ENCODE measurements at regions not wholly inside any gene's neighbourhood (a gene's known extent, or its start where the extent isn't known, plus 50 kb on each side); places are given as distances from the start of the nearest gene placed in this dataset.

- ChIA-PET CTCF (no interaction called here), POLR2A (interaction anchor here (0.6 kb wide), 1 partner anchor 363 kb away, joined by 3 read pairs; no protein-coding TSS in a partner anchor)
- TF ChIP-seq SIN3A (IDR thresholded peaks at IDR 0.05; ENCODE audit: borderline replicate concordance, insufficient read depth, low read depth, low read length): no peak
- Histone ChIP-seq H3K4me1 (ENCODE audit: control insufficient read depth, insufficient read depth, low read length) (no peaks in the 10 kb centered on the region), H3K27me3 (ENCODE audit: control insufficient read depth, insufficient read depth, low read length) (no peaks in the 10 kb centered on the region), H3K36me3 (ENCODE audit: control insufficient read depth, insufficient read depth, low read length) (no peaks in the 10 kb centered on the region), H3K27ac (ENCODE audit: low read length) (no peak overlapping the region), H3K9me3 (ENCODE audit: control insufficient read depth, insufficient read depth, low read depth, low read length) (no peaks in the 10 kb centered on the region), H3K4me3 (ENCODE audit: low read depth in 2 of 2, low read length in 2 of 2) (no peak overlapping the region)
- no peak for ATAC-seq
- intact Hi-C loops (cut with micrococcal nuclease; ENCODE audit: unreplicated experiment) (no loop called here), in situ Hi-C loops (cut with HindIII; ENCODE audit: low pct_unique_long_range_greater_than_20kb, low sequenced_read_pairs) (no loop called here)
- no peak for DNase-seq (ENCODE audit: low read depth, low spot score)
- no TSS peak for BruUV-seq (replicated peaks)
These were observed 830.3 kb upstream of the NXPH2 start for GRCh38 chr2:139610512-139610911.

GRCh38 chr2:139609109-139609508, 828.9 kb upstream of the NXPH2 start:
- Histone ChIP-seq H3K4me3 (ENCODE audit: low read depth in 2 of 2, low read length in 2 of 2) (no peak overlapping the region), H3K9me3 (ENCODE audit: control insufficient read depth, insufficient read depth, low read depth, low read length) (no peaks in the 10 kb centered on the region), H3K36me3 (ENCODE audit: control insufficient read depth, insufficient read depth, low read length) (no peaks in the 10 kb centered on the region), H3K27me3 (ENCODE audit: control insufficient read depth, insufficient read depth, low read length) (no peaks in the 10 kb centered on the region), H3K27ac (ENCODE audit: low read length) (no peak overlapping the region), H3K4me1 (ENCODE audit: control insufficient read depth, insufficient read depth, low read length) (no peaks in the 10 kb centered on the region)
- intact Hi-C loops (cut with micrococcal nuclease; ENCODE audit: unreplicated experiment): no loop called here
- TF ChIP-seq POLR2AphosphoS5 (IDR thresholded peaks at IDR 0.05; ENCODE audit: low read depth, low read length) (no peak), TCF7L2 (IDR thresholded peaks at IDR 0.05; ENCODE audit: low read depth, low read length) (no peak), SIN3A (IDR thresholded peaks at IDR 0.05; ENCODE audit: borderline replicate concordance, insufficient read depth, low read depth, low read length) (no peak), REST (IDR thresholded peaks at IDR 0.05; ENCODE audit: insufficient read depth in 1 of 2, low read depth in 2 of 2, low read length in 1 of 2) (no peak)
- TF ChIP-seq, protein P1, sequence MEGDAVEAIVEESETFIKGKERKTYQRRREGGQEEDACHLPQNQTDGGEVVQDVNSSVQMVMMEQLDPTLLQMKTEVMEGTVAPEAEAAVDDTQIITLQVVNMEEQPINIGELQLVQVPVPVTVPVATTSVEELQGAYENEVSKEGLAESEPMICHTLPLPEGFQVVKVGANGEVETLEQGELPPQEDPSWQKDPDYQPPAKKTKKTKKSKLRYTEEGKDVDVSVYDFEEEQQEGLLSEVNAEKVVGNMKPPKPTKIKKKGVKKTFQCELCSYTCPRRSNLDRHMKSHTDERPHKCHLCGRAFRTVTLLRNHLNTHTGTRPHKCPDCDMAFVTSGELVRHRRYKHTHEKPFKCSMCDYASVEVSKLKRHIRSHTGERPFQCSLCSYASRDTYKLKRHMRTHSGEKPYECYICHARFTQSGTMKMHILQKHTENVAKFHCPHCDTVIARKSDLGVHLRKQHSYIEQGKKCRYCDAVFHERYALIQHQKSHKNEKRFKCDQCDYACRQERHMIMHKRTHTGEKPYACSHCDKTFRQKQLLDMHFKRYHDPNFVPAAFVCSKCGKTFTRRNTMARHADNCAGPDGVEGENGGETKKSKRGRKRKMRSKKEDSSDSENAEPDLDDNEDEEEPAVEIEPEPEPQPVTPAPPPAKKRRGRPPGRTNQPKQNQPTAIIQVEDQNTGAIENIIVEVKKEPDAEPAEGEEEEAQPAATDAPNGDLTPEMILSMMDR (IDR thresholded peaks at IDR 0.05): no peak
- POLR2A ChIA-PET: no interaction called here
- DNase-seq (ENCODE audit: low read depth, low spot score) (no peak), ATAC-seq (no peak)
- BruUV-seq (replicated peaks): no TSS peak
- CTCF ChIA-PET: no interaction called here
- in situ Hi-C loops (cut with HindIII; ENCODE audit: low pct_unique_long_range_greater_than_20kb, low sequenced_read_pairs): no loop called here

DNA sequence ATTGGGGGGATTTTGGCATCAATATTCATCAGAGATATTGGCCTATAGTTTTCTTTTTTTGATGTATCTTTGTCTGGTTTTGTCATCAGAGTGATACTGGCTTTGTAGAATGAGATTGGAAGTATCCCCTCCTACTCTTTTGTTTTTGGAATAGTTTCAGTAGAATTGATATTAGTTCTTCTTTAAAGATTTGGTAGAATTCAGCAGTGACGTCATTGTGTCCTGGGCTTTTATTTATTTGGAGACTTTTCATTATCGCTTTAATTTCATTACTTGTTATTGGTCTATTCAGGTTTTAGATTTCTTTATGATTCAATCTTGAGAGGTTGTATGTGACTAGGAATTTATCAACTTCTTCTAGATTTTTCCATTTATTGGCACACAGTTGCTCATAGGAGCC, 825.5 kb upstream of the NXPH2 start:
- POLR2A ChIA-PET: no interaction called here
- H3K4me3 ChIP-seq (ENCODE audit: low read depth in 2 of 2, low read length in 2 of 2): no peak overlapping the region
- no TSS peak for BruUV-seq (replicated peaks)
- no peak for DNase-seq (ENCODE audit: low read depth, low spot score)
- no peak overlapping the region for H3K27ac ChIP-seq (ENCODE audit: low read length)
- ATAC-seq: no peak
- no peaks in the 10 kb centered on the region for H3K36me3 ChIP-seq (ENCODE audit: control insufficient read depth, insufficient read depth, low read length)
- no peaks in the 10 kb centered on the region for H3K27me3 ChIP-seq (ENCODE audit: control insufficient read depth, insufficient read depth, low read length)
- no peaks in the 10 kb centered on the region for H3K4me1 ChIP-seq (ENCODE audit: control insufficient read depth, insufficient read depth, low read length)
- in situ Hi-C loops (cut with HindIII; ENCODE audit: low pct_unique_long_range_greater_than_20kb, low sequenced_read_pairs) (no loop called here), intact Hi-C loops (cut with micrococcal nuclease; ENCODE audit: unreplicated experiment) (no loop called here)
- TF ChIP-seq REST (IDR thresholded peaks at IDR 0.05; ENCODE audit: insufficient read depth in 1 of 2, low read depth in 2 of 2, low read length in 1 of 2) (no peak), POLR2AphosphoS5 (IDR thresholded peaks at IDR 0.05; ENCODE audit: low read depth, low read length) (no peak), TCF7L2 (IDR thresholded peaks at IDR 0.05; ENCODE audit: low read depth, low read length) (no peak), SIN3A (IDR thresholded peaks at IDR 0.05; ENCODE audit: borderline replicate concordance, insufficient read depth, low read depth, low read length) (no peak)
- TF ChIP-seq, protein P1 (IDR thresholded peaks at IDR 0.05): no peak
- CTCF ChIA-PET: no interaction called here
- H3K9me3 ChIP-seq (ENCODE audit: control insufficient read depth, insufficient read depth, low read depth, low read length): no peaks in the 10 kb centered on the region
